CD4-positive, alpha-beta T cell treated with Interleukin-2 at 100 ng/mL for 4 hours (primary cell): ENCODE measurements at regions not wholly inside any gene's neighbourhood (a gene's known extent, or its start where the extent isn't known, plus 50 kb on each side); places are given as distances from the start of the nearest gene placed in this dataset.
"Not testable (repeated sequence)": the region's sequence is repeated elsewhere in the genome, so short reads cannot be mapped to it uniquely, and the experiment has no call there.

ENCODE experiments used
- DNase-seq: peaks from one replicate; pipeline ENCODE4 v3.0.0-alpha.2; 2020; ENCODE audit warnings: low spot score

- DNase-seq = no peak
These were observed 172.7 kb upstream of the CNOT2 start for GRCh38 chr12:70070494-70071007.

- DNase-seq = no peak
These were observed 168.7 kb upstream of the CNOT2 start for GRCh38 chr12:70074510-70074909.

GRCh38 chr12:70077441-70077840 is 165.8 kb upstream of the CNOT2 start:
- DNase-seq = no peak

GRCh38 chr12:70078161-70078560 is 165.1 kb upstream of the CNOT2 start:
- no peak for DNase-seq

- no peak for DNase-seq
These were observed 162.7 kb upstream of the CNOT2 start for GRCh38 chr12:70080566-70080965.

- DNase-seq = no peak
These were observed 160.1 kb upstream of the CNOT2 start for GRCh38 chr12:70082997-70083676.

GRCh38 chr12:70083677-70084020 is 159.6 kb upstream of the CNOT2 start:
- DNase-seq = no peak

GRCh38 chr12:70086372-70086771 is 156.9 kb upstream of the CNOT2 start:
- not testable (repeated sequence) for DNase-seq

- DNase-seq = no peak
These were observed 152.2 kb upstream of the CNOT2 start for GRCh38 chr12:70091021-70091521.

GRCh38 chr12:70094467-70094866 is 148.8 kb upstream of the CNOT2 start:
- DNase-seq = no peak

GRCh38 chr12:70096759-70097410 is 146.3 kb upstream of the CNOT2 start:
- DNase-seq = no peak

GRCh38 chr12:70101064-70101463 is 142.2 kb upstream of the CNOT2 start:
- DNase-seq = no peak

GRCh38 chr12:70106347-70106746 is 136.9 kb upstream of the CNOT2 start:
- no peak for DNase-seq

- no peak for DNase-seq
These were observed 133.1 kb upstream of the CNOT2 start for GRCh38 chr12:70110085-70110484.

GRCh38 chr12:70117670-70118069 is 125.6 kb upstream of the CNOT2 start:
- DNase-seq = no peak

GRCh38 chr12:70120970-70121369 is 122.3 kb upstream of the CNOT2 start:
- DNase-seq = no peak

- DNase-seq = no peak
These were observed 121.7 kb upstream of the CNOT2 start for GRCh38 chr12:70121562-70121961.

GRCh38 chr12:70122804-70123203 is 120.4 kb upstream of the CNOT2 start:
- DNase-seq = no peak

GRCh38 chr12:70149013-70149412 is 94.2 kb upstream of the CNOT2 start:
- DNase-seq = no peak

- no peak for DNase-seq
These were observed 93.6 kb upstream of the CNOT2 start for GRCh38 chr12:70149665-70150064.

- DNase-seq = no peak
These were observed 93.0 kb upstream of the CNOT2 start for GRCh38 chr12:70150230-70150629.

- DNase-seq = no peak
These were observed 91.2 kb upstream of the CNOT2 start for GRCh38 chr12:70151993-70152392.

GRCh38 chr12:70154087-70154638 is 89.1 kb upstream of the CNOT2 start:
- DNase-seq = no peak
